PC-3 (cell line): ENCODE measurements at regions not wholly inside any gene's neighbourhood (a gene's known extent, or its start where the extent isn't known, plus 50 kb on each side); places are given as distances from the start of the nearest gene placed in this dataset.

Experiments
- ATAC-seq: fragments of 200-7000 bp; cut with Tn5 transposase; 2 replicates; pipeline ENCODE4 v1.9.1; 2020; ENCODE audit warnings: mild to moderate bottlenecking, moderate library complexity
- BruUV-seq: library from RNA; stranded (reverse); fragments of 400-500 nt; replicated peaks from 2 replicates; lab custom pipeline; 2021; lab: Mats Ljungman, UMichigan
- CTCF ChIA-PET: fragments of 300-600 bp; sonication (Branson Sonifier 250); formaldehyde crosslinking; loops from one replicate; lab custom pipeline; 2022; ENCODE audit warnings: antibody characterized with exemption; lab: Charles Lee
- POLR2A ChIA-PET: fragments of 300-600 bp; sonication (Branson Sonifier 250); formaldehyde crosslinking; loops from one replicate; lab custom pipeline; 2022; ENCODE audit warnings: antibody characterized with exemption; ENCODE audit not compliant: unreplicated experiment; lab: Charles Lee
- DNase-seq: peaks from one replicate; pipeline ENCODE4 v3.0.0-alpha.2; 2015
- H2AFZ ChIP-seq: fragments of 300-600 bp; sonication (generic); 2 replicates; pipeline ENCODE4 v1.6.0; 2016; ENCODE audit warnings: antibody characterized with exemption, low read length
- H3F3A ChIP-seq: fragments of 300-600 bp; sonication (generic); one replicate; pipeline ENCODE4 v1.6.0; 2017; ENCODE audit warnings: antibody characterized with exemption, low read length, control low read depth, mild to moderate bottlenecking; ENCODE audit not compliant: unreplicated experiment
- H3K27ac ChIP-seq: fragments of 300-600 bp; sonication (generic); 2 replicates; pipeline ENCODE4 v1.5.1; 2016; ENCODE audit warnings: mild to moderate bottlenecking, low read length
- H3K27me3 ChIP-seq: fragments of 300-600 bp; sonication (generic); 2 replicates; pipeline ENCODE4 v1.6.1; 2016; ENCODE audit warnings: low read length, mixed read lengths
- H3K36me3 ChIP-seq: fragments of 300-600 bp; sonication (generic); 2 replicates; pipeline ENCODE4 v1.6.1; 2016; ENCODE audit warnings: low read depth, mixed run types, low read length, mixed read lengths
- H3K4me1 ChIP-seq: fragments of 300-600 bp; sonication (generic); 2 replicates; pipeline ENCODE4 v1.5.1; 2016; ENCODE audit warnings: low read length; ENCODE audit not compliant: insufficient read depth
- H3K4me2 ChIP-seq: fragments of 300-600 bp; sonication (generic); 2 replicates; pipeline ENCODE4 v1.6.0; 2016; ENCODE audit warnings: low read length
- H3K4me3 ChIP-seq: fragments of 300-600 bp; sonication (generic); 2 replicates; pipeline ENCODE4 v1.5.1; 2016; ENCODE audit warnings: mild to moderate bottlenecking, low read length, mixed read lengths
- H3K79me2 ChIP-seq: fragments of 300-600 bp; sonication (generic); 2 replicates; pipeline ENCODE4 v1.6.1; 2017; ENCODE audit warnings: low read length, mixed read lengths
- H3K9ac ChIP-seq: fragments of 300-600 bp; sonication (generic); 2 replicates; pipeline ENCODE4 v1.6.0; 2016; ENCODE audit warnings: mild to moderate bottlenecking, low read length
- H3K9me2 ChIP-seq: fragments of 300-600 bp; sonication (generic); replicated peaks from 2 replicates; pipeline ENCODE4 v1.6.1; 2016; ENCODE audit warnings: mixed run types, low read length, mixed read lengths
- H3K9me3 ChIP-seq: fragments of 300-600 bp; sonication (generic); 2 replicates; pipeline ENCODE4 v1.6.1; 2016; ENCODE audit warnings: low read length, mixed read lengths
- H4K20me1 ChIP-seq: fragments of 300-600 bp; sonication (generic); 2 replicates; pipeline ENCODE4 v1.6.1; 2016; ENCODE audit warnings: low read length, mixed read lengths
- CTCF ChIP-seq: fragments of 300-600 bp; sonication (generic); conservative IDR thresholded peaks from 2 replicates; pipeline ENCODE4 v1.5.1; 2017; ENCODE audit warnings: antibody characterized with exemption, low read depth, mild to moderate bottlenecking, low read length
- EZH2 ChIP-seq: fragments of 300-600 bp; sonication (generic); IDR thresholded peaks from one replicate; pipeline ENCODE4 v1.6.1; 2017; ENCODE audit warnings: antibody characterized with exemption, mild to moderate bottlenecking, low read length; ENCODE audit not compliant: unreplicated experiment
- EZH2phosphoT487 ChIP-seq: fragments of 300-600 bp; sonication (generic); IDR thresholded peaks from 2 replicates; pipeline ENCODE4 v1.6.1; 2018; ENCODE audit warnings: mild to moderate bottlenecking, antibody characterized with exemption, low read length, borderline replicate concordance
- intact Hi-C: fragments of 100-400 bp; cut with micrococcal nuclease; formaldehyde crosslinking; loops from 2 replicates; pipeline ENCODE4 v1.9.0; 2023

DNA sequence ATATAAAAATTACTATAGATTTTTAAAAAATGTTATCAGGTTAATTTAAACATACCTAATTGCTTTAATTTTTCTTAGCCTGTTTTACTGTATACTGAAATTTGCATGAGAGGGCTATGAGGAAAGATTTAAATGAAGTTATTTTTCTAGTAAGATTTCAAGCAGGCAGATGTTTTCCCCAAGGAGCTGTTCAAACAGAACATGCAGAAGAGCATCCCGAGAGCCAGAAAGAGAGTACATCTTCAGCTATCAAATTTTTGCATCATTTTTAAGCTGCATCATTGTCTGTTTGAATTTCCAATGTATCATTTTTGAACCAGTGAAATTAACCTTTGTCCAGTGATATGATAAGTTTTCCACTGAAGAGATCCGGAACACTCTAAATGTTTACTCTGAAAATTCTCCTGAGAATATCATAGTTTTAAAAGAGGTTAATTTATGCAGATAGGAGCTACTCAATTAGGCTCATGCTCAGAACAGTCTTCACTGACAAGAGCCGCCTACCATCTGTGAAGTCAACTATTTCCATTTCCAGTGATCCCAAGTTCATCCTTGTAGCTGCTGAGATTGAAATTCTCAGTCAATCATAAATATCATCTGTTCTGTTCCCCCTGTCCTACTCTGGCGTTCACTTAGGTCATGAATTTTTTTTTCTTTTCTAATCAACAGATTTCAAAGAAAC lies 467.7 kb upstream of the NBEA start:
- H3K79me2 ChIP-seq, result no peaks in the 10 kb centered on the region
- no peak for ATAC-seq
- POLR2A ChIA-PET, result no interaction called here

GRCh38 chr13:34478376-34478775 lies 463.7 kb upstream of the NBEA start:
- CTCF ChIA-PET, result no interaction called here
- intact Hi-C loops, result no loop called here

More for the DNA sequence above, 467.7 kb upstream of the NBEA start:
- H3K4me2 ChIP-seq, result no peak overlapping the region
- H3K4me3 ChIP-seq, result no peak overlapping the region
- H3K9ac ChIP-seq, result no peak overlapping the region
- no peaks in the 10 kb centered on the region for H3K36me3 ChIP-seq
- no peak for DNase-seq
- H3K4me1 ChIP-seq, result peaks cover 25% of the 10 kb centered on the region
- no peak for TF ChIP-seq CTCF
- no peak for TF ChIP-seq EZH2phosphoT487
- TF ChIP-seq EZH2, result no peak
- H3F3A ChIP-seq, result no peaks in the 10 kb centered on the region
- CTCF ChIA-PET, result no interaction called here
- H3K9me2 ChIP-seq, result no peaks in the 10 kb centered on the region
- intact Hi-C loops, result no loop called here
- H2AFZ ChIP-seq, result no peak overlapping the region
- H3K27me3 ChIP-seq, result no peaks in the 10 kb centered on the region
- no peak overlapping the region for H3K27ac ChIP-seq
- H3K9me3 ChIP-seq, result no peaks in the 10 kb centered on the region
- no TSS peak for BruUV-seq
- no peaks in the 10 kb centered on the region for H4K20me1 ChIP-seq

GRCh38 chr13:34502011-34502410 lies 440.1 kb upstream of the NBEA start:
- H3K27me3 ChIP-seq, result no peaks in the 10 kb centered on the region
- H3K27ac ChIP-seq, result no peak overlapping the region
- ATAC-seq, result no peak
- H4K20me1 ChIP-seq, result no peaks in the 10 kb centered on the region
- no peaks in the 10 kb centered on the region for H3K9me2 ChIP-seq
- no peak overlapping the region for H2AFZ ChIP-seq
- no peak overlapping the region for H3K9ac ChIP-seq
- no peak for DNase-seq
- no peak overlapping the region for H3K4me3 ChIP-seq
- H3K4me1 ChIP-seq, result peaks cover 6% of the 10 kb centered on the region; the same call in 1 of the 2 replicates
- no peak overlapping the region for H3K4me2 ChIP-seq
- no peaks in the 10 kb centered on the region for H3K36me3 ChIP-seq
- ChIA-PET CTCF (no interaction called here), POLR2A (no interaction called here)
- H3K79me2 ChIP-seq, result no peaks in the 10 kb centered on the region
- intact Hi-C loops, result no loop called here
- no TSS peak for BruUV-seq
- H3F3A ChIP-seq, result no peaks in the 10 kb centered on the region
- TF ChIP-seq EZH2, result no peak
- no peak for TF ChIP-seq EZH2phosphoT487
- no peak for TF ChIP-seq CTCF
- H3K9me3 ChIP-seq, result no peaks in the 10 kb centered on the region

More at GRCh38 chr13:34478376-34478775, 463.7 kb upstream of the NBEA start:
- Histone ChIP-seq H3K9me3 (no peaks in the 10 kb centered on the region), H3K9ac (no peak overlapping the region), H3K4me2 (no peak overlapping the region), H3K9me2 (no peaks in the 10 kb centered on the region), H3K4me1 (no peaks in the 10 kb centered on the region), H4K20me1 (no peaks in the 10 kb centered on the region), H3K27ac (no peak overlapping the region), H3K4me3 (no peak overlapping the region), H3K79me2 (no peaks in the 10 kb centered on the region), H2AFZ (no peak overlapping the region), H3F3A (no peaks in the 10 kb centered on the region), H3K36me3 (no peaks in the 10 kb centered on the region), H3K27me3 (no peaks in the 10 kb centered on the region)
- POLR2A ChIA-PET, result no interaction called here
- BruUV-seq, result no TSS peak
- no peak for DNase-seq
- TF ChIP-seq EZH2phosphoT487, result no peak
- no peak for ATAC-seq
